ENCODE measurements at regions not wholly inside any gene's neighbourhood (a gene's known extent, or its start where the extent isn't known, plus 50 kb on each side); places are given as distances from the start of the nearest gene placed in this dataset.

DNA sequence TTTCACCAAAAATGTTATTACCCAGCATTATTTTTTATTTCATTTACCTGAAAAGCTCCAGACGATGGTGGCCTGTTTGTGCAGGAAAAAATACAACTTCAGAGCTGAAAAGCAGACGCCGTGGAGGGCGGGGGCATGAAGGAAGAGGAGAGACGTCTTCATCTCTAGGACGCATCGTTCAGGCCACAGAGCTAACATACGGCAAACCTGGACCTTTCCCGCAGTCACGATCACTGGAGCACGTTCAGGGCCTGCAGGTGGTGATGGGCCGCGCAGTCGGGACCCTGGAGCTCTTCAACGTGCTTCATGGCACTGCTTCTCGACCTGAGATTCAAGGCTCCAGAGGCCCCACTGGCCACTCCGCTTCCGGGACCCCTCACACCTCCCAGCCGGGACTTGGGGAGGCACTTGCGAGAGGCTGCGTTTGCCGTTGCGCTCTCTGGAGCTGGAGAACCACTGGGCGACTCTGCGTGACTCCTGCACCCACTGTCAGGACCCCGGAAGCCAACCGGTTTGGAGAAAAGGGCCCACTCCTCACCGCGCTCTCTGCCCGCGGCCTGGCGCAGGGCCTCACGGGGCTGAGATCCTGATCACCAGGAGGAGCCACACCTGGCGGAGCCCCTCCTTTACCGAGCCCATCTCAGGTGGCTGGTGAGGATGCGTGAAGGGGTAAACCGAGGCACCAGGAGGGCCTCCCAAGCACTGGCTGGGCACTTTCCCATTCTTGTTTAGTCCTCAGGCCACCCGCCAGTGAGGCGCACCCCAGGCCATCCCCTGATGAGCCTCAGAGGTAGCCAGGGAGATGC is 164.4 kb upstream of the AFDN start:
- Histone ChIP-seq H3K4me3 (no peak overlapping the region), H3K27ac (no peak overlapping the region), H3K27me3 (no peaks in the 10 kb centered on the region), H3K36me3 (no peaks in the 10 kb centered on the region), H3K4me1 (no peaks in the 10 kb centered on the region), H3K9ac (ENCODE audit: low read depth in 2 of 2, low read length in 2 of 2) (no peak overlapping the region), H3K9me3 (no peaks in the 10 kb centered on the region)
- TF ChIP-seq, protein P1, sequence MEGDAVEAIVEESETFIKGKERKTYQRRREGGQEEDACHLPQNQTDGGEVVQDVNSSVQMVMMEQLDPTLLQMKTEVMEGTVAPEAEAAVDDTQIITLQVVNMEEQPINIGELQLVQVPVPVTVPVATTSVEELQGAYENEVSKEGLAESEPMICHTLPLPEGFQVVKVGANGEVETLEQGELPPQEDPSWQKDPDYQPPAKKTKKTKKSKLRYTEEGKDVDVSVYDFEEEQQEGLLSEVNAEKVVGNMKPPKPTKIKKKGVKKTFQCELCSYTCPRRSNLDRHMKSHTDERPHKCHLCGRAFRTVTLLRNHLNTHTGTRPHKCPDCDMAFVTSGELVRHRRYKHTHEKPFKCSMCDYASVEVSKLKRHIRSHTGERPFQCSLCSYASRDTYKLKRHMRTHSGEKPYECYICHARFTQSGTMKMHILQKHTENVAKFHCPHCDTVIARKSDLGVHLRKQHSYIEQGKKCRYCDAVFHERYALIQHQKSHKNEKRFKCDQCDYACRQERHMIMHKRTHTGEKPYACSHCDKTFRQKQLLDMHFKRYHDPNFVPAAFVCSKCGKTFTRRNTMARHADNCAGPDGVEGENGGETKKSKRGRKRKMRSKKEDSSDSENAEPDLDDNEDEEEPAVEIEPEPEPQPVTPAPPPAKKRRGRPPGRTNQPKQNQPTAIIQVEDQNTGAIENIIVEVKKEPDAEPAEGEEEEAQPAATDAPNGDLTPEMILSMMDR (IDR thresholded peaks at IDR 0.05): no peak
- no peak for DNase-seq
- intact Hi-C loops (cut with DNase I): no loop called here

DNA sequence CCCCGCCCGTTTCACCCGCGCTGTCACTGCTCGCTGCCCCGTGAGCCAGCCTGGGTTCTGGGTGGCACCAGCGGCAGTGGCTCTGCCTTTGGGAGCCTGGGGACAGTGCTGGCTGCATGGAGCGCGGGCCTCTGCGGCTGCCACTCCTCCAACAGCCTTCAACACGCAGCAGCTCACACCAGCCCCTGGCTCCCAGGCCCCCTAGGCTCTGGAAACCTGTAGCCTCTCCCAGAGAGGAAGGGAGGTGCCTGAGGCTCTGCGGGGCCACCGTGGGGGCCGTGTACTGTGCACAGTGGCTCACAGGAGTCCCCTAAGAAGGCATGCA is 163.9 kb upstream of the AFDN start:
- no peaks in the 10 kb centered on the region for H3K4me1 ChIP-seq
- no peaks in the 10 kb centered on the region for H3K27me3 ChIP-seq
- H3K9me3 ChIP-seq: no peaks in the 10 kb centered on the region
- no peak for DNase-seq
- no peak overlapping the region for H3K4me3 ChIP-seq
- intact Hi-C loops (cut with DNase I): no loop called here
- no peak overlapping the region for H3K27ac ChIP-seq
- H3K9ac ChIP-seq (ENCODE audit: low read depth in 2 of 2, low read length in 2 of 2): no peak overlapping the region
- TF ChIP-seq, protein P1 (IDR thresholded peaks at IDR 0.05): no peak
- H3K36me3 ChIP-seq: no peaks in the 10 kb centered on the region

DNA sequence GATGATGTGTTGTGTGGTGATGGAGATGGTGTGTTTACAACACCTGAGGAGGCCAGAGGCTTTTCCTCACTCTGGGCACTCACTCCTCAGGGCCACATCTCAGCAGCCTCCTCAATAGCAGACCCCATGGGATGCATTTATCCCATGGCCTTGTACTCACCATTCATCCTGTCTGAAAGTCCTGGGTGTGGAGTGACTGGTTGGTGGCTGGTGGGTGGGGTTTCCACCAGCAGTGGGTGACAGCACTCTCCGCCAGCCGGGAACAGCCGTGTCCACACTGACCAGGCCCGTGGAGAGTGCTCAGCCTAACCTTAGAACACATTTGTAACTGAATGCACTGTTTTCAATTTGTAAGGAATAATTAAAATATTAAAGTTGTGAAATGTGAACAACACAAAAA is 163.4 kb upstream of the AFDN start:
- Histone ChIP-seq H3K27ac (no peak overlapping the region), H3K36me3 (no peaks in the 10 kb centered on the region), H3K4me3 (no peak overlapping the region), H3K4me1 (no peaks in the 10 kb centered on the region), H3K27me3 (no peaks in the 10 kb centered on the region), H3K9ac (ENCODE audit: low read depth in 2 of 2, low read length in 2 of 2) (no peak overlapping the region), H3K9me3 (no peaks in the 10 kb centered on the region)
- intact Hi-C loops (cut with DNase I): no loop called here
- DNase-seq: no peak
- TF ChIP-seq, protein P1 (IDR thresholded peaks at IDR 0.05): no peak

DNA sequence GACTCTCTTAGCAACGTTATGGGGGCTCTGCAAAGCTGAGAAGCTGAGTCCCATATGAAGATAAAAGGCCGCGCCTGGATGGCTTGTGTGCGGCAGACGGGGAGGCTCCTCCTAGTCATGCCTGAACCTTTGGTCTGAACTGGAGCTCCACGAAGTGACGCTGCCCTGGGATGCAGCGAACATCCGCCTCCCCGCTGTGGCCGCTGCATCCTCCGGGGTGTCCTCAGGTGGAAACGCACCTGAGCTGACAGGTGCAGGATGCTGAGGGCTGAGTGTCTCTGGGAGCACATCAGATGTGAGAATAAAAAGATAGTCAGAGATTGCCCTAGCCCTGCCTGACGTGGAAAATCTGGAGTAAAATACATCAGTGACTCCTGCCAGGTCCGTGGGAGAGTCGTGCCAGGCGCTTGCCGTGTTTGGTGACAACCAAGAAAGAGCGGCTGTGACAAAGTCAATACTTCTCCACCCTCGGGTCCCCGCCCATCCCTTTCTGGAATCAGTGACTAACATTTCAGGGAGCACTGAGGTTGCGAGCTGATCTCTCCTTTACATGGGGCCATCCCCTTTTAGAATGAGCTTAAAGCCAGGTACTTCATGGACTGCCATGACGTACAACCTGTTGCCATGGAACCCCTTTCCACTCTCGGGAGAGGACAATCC is 162.8 kb upstream of the AFDN start:
- H3K4me1 ChIP-seq: no peaks in the 10 kb centered on the region
- no peak overlapping the region for H3K9ac ChIP-seq (ENCODE audit: low read depth in 2 of 2, low read length in 2 of 2)
- TF ChIP-seq, protein P1 (IDR thresholded peaks at IDR 0.05): no peak
- H3K27me3 ChIP-seq: no peaks in the 10 kb centered on the region
- no peak overlapping the region for H3K27ac ChIP-seq
- intact Hi-C loops (cut with DNase I): no loop called here
- no peak overlapping the region for H3K4me3 ChIP-seq
- H3K36me3 ChIP-seq: no peaks in the 10 kb centered on the region
- H3K9me3 ChIP-seq: no peaks in the 10 kb centered on the region
- DNase-seq: peak; percentile 63

DNA sequence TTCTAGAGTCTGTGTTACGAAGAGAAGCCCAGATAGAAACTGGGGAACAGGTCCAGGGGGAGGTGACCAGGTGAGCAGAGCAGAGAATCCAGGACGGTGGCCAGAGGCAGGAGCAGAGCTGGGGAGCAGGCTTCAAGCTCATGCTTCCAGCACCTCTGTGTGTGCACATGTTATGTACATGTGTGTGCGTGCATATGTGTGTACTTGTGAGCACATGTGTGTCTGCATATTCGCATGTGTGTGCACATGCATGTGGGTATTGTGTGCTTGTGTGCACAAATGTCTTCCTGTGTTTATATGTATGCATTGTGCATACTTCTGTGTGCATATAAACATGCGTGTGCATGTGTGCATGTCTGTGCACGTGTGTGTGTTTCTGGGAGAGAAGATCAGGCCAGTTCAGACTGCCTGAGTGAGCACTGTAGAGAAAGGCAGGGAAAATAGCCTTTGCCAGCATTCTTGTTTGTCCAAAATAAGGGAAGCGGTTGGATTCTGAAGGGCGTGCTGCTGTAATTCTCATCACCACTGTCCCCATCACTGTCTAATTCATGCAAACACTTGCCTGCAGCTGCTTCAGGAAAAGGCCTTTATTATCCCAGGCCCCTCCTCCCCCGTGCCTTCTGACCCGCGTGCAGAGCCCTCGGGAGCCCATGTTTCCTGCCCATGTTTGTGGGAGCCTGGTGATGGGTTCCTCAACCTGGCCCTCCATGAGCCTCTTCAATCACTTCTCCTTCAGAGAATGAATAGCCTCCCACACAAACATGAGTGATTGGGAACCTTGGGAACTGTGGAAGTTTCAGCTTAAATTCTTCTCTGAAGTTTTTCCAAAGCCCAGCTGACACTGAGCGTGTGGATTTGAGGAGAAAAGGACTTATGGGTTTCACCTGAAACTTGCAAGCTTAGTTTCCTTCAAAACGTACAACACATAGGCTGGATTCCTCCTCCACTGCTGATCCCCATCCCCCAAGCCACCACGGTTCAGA is 161.7 kb upstream of the AFDN start:
- Histone ChIP-seq H3K4me3 (no peak overlapping the region), H3K9me3 (no peaks in the 10 kb centered on the region), H3K27ac (no peak overlapping the region), H3K4me1 (no peaks in the 10 kb centered on the region), H3K27me3 (no peaks in the 10 kb centered on the region), H3K9ac (ENCODE audit: low read depth in 2 of 2, low read length in 2 of 2) (no peak overlapping the region), H3K36me3 (no peaks in the 10 kb centered on the region)
- intact Hi-C loops (cut with DNase I): no loop called here
- DNase-seq: no peak
- TF ChIP-seq, protein P1 (IDR thresholded peaks at IDR 0.05): no peak

Measured in colonic mucosa (tissue), 4 donors.